ENCODE measurements at regions not wholly inside any gene's neighbourhood (a gene's known extent, or its start where the extent isn't known, plus 50 kb on each side); places are given as distances from the start of the nearest gene placed in this dataset.

- no peak overlapping the region for H3K4me3 ChIP-seq (ENCODE audit: low read depth, low read length)
- DNase-seq (ENCODE audit: low read depth): peak; percentile 69
- TF ChIP-seq, protein P1, sequence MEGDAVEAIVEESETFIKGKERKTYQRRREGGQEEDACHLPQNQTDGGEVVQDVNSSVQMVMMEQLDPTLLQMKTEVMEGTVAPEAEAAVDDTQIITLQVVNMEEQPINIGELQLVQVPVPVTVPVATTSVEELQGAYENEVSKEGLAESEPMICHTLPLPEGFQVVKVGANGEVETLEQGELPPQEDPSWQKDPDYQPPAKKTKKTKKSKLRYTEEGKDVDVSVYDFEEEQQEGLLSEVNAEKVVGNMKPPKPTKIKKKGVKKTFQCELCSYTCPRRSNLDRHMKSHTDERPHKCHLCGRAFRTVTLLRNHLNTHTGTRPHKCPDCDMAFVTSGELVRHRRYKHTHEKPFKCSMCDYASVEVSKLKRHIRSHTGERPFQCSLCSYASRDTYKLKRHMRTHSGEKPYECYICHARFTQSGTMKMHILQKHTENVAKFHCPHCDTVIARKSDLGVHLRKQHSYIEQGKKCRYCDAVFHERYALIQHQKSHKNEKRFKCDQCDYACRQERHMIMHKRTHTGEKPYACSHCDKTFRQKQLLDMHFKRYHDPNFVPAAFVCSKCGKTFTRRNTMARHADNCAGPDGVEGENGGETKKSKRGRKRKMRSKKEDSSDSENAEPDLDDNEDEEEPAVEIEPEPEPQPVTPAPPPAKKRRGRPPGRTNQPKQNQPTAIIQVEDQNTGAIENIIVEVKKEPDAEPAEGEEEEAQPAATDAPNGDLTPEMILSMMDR (IDR thresholded peaks at IDR 0.05; ENCODE audit: low read depth, low read length, missing control alignments): no peak
- in situ Hi-C loops (cut with HindIII; ENCODE audit: low sequenced_read_pairs): no loop called here
These were observed 2301.2 kb downstream of the PCDH9 start for GRCh38 chr13:64928696-64929499.

DNA sequence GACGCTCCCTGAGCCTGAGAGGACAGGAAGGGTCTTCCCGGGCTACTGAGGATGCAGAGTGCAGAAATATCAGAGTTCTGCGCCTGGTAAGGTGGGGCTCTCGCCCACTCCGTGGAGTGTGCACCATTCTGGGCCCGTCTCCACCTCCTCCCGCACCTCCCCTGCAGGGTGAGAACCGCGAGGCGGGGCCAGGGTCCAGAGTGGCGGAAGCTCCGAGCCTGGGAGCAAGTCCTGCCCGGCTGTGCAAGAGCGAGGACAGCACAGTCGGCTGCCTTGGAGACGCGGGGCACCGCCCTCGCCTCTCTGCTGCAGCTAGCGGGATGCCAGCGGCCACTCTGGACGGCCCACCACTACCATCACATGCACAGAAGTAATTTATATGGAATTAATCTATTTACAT is 2304.4 kb downstream of the PCDH9 start:
- DNase-seq (ENCODE audit: low read depth): no peak
- TF ChIP-seq, protein P1 (IDR thresholded peaks at IDR 0.05; ENCODE audit: low read depth, low read length, missing control alignments): no peak
- in situ Hi-C loops (cut with HindIII; ENCODE audit: low sequenced_read_pairs): no loop called here
- H3K4me3 ChIP-seq (ENCODE audit: low read depth, low read length): no peak overlapping the region

DNA sequence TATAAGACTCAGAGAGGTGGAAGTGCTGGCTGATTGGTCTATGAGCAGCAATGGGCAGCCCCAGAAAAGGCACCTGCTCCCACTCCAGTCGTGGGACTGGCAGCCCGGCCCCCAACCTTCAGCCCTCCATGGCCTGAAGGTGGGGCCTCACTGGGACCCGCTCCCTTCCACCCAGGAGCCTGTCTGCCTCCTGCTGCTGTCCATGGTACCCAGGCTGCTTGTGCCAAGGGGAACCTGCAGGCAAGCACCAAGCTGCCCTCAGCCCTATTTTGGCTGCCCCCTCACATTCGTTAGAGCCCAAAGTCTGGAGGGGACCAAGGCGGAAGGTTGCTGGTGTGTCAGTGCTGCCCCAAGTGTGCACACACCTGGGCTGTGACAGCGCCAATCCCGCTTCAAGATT is 2304.9 kb downstream of the PCDH9 start:
- in situ Hi-C loops (cut with HindIII; ENCODE audit: low sequenced_read_pairs): no loop called here
- TF ChIP-seq, protein P1 (IDR thresholded peaks at IDR 0.05; ENCODE audit: low read depth, low read length, missing control alignments): no peak
- no peak for DNase-seq (ENCODE audit: low read depth)
- no peak overlapping the region for H3K4me3 ChIP-seq (ENCODE audit: low read depth, low read length)

GRCh38 chr13:64924401-64924800 is 2305.7 kb downstream of the PCDH9 start:
- TF ChIP-seq, protein P1 (IDR thresholded peaks at IDR 0.05; ENCODE audit: low read depth, low read length, missing control alignments): no peak
- no peak for DNase-seq (ENCODE audit: low read depth)

DNA sequence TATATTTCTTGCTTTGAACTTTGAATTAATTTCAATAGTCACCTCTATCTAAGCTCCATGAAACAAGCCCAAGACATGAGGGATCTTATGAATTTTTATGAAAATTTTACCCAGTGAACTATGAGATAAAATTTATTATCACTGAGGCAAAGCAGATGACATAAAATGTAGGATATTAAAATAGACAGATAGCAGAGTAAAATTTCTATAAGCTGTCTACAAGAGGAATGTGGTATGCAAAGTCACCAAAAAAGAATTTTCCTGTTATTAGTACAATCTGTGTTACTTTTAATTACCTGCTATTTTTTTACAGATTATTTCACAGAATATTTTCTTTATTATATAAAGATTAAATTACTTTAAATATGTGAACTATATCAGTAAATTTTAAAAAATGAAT is 2312.6 kb downstream of the PCDH9 start:
- TF ChIP-seq, protein P1 (IDR thresholded peaks at IDR 0.05; ENCODE audit: low read depth, low read length, missing control alignments): no peak
- in situ Hi-C loops (cut with HindIII; ENCODE audit: low sequenced_read_pairs): no loop called here
- H3K4me3 ChIP-seq (ENCODE audit: low read depth, low read length): no peak overlapping the region
- no peak for DNase-seq (ENCODE audit: low read depth)

More at GRCh38 chr13:64924401-64924800, 2305.7 kb downstream of the PCDH9 start:
- no peak overlapping the region for H3K4me3 ChIP-seq (ENCODE audit: low read depth, low read length)
- in situ Hi-C loops (cut with HindIII; ENCODE audit: low sequenced_read_pairs): no loop called here

- TF ChIP-seq, protein P1 (IDR thresholded peaks at IDR 0.05; ENCODE audit: low read depth, low read length, missing control alignments): no peak
- DNase-seq (ENCODE audit: low read depth): peak; percentile 20
- in situ Hi-C loops (cut with HindIII; ENCODE audit: low sequenced_read_pairs): no loop called here
- H3K4me3 ChIP-seq (ENCODE audit: low read depth, low read length): no peak overlapping the region
These were observed 2318.0 kb downstream of the PCDH9 start for GRCh38 chr13:64912141-64912540.
